GM21360 (cell line): ENCODE measurements at regions not wholly inside any gene's neighbourhood (a gene's known extent, or its start where the extent isn't known, plus 50 kb on each side); places are given as distances from the start of the nearest gene placed in this dataset.
"Not testable (repeated sequence)": the region's sequence is repeated elsewhere in the genome, so short reads cannot be mapped to it uniquely, and the experiment has no call there.

Experiments
- ATAC-seq: cut with Tn5 transposase; IDR thresholded peaks from one replicate; pipeline ENCODE4 v1.9.1; 2021; ENCODE audit warnings: mild to moderate bottlenecking, moderate library complexity; ENCODE audit not compliant: unreplicated experiment

GRCh38 chrX:13223868-13224567 lies 95.8 kb downstream of the ATXN3L start:
- no peak for ATAC-seq

GRCh38 chrX:13220916-13221315 lies 98.9 kb downstream of the ATXN3L start:
- ATAC-seq = no peak

- no peak for ATAC-seq
Observed at GRCh38 chrX:13219991-13220764, 99.7 kb downstream of the ATXN3L start.

- no peak for ATAC-seq
Observed at GRCh38 chrX:13218758-13219157, 101.1 kb downstream of the ATXN3L start.

GRCh38 chrX:13216139-13216538 lies 103.7 kb downstream of the ATXN3L start:
- ATAC-seq = no peak

GRCh38 chrX:13215729-13216128 lies 104.1 kb downstream of the ATXN3L start:
- ATAC-seq = no peak

GRCh38 chrX:13212191-13212651 lies 107.6 kb downstream of the ATXN3L start:
- ATAC-seq = no peak

GRCh38 chrX:13210142-13210541 lies 109.7 kb downstream of the ATXN3L start:
- not testable (repeated sequence) for ATAC-seq

GRCh38 chrX:13209704-13210103 lies 110.1 kb downstream of the ATXN3L start:
- not testable (repeated sequence) for ATAC-seq

GRCh38 chrX:13208281-13208935 lies 111.4 kb downstream of the ATXN3L start:
- ATAC-seq = no peak

GRCh38 chrX:13203271-13203670 lies 116.6 kb downstream of the ATXN3L start:
- no peak for ATAC-seq

GRCh38 chrX:13201605-13202219 lies 118.1 kb downstream of the ATXN3L start:
- ATAC-seq = no peak

GRCh38 chrX:13200398-13200797 lies 119.5 kb downstream of the ATXN3L start:
- ATAC-seq = no peak

- no peak for ATAC-seq
Observed at GRCh38 chrX:13198762-13199064, 121.1 kb downstream of the ATXN3L start.

- ATAC-seq = no peak
Observed at GRCh38 chrX:13198056-13198761, 121.6 kb downstream of the ATXN3L start.

GRCh38 chrX:13196782-13197181 lies 123.1 kb downstream of the ATXN3L start:
- ATAC-seq = no peak

- no peak for ATAC-seq
Observed at GRCh38 chrX:13195340-13195739, 124.5 kb downstream of the ATXN3L start.

GRCh38 chrX:13194291-13195103 lies 125.4 kb downstream of the ATXN3L start:
- no peak for ATAC-seq

GRCh38 chrX:13190051-13190450 lies 129.8 kb downstream of the ATXN3L start:
- ATAC-seq = no peak

GRCh38 chrX:13189380-13189779 lies 130.5 kb downstream of the ATXN3L start:
- ATAC-seq = no peak
